ENCODE measurements at regions not wholly inside any gene's neighbourhood (a gene's known extent, or its start where the extent isn't known, plus 50 kb on each side); places are given as distances from the start of the nearest gene placed in this dataset.
A peak's percentile ranks its signal among the peaks of the same experiment; 100 is the strongest.
"Not testable (repeated sequence)": the region's sequence is repeated elsewhere in the genome, so short reads cannot be mapped to it uniquely, and the experiment has no call there.

- Histone ChIP-seq H3K4me3 (ENCODE audit: low read depth, low read length) (no peak overlapping the region), H3K4me1 (ENCODE audit: control insufficient read depth, insufficient read depth, low read length, poor library complexity, severe bottlenecking) (peaks cover 3% of the 10 kb centered on the region), H3K9me3 (ENCODE audit: control insufficient read depth in 2 of 2, low read length in 2 of 2) (no peaks in the 10 kb centered on the region), H3K36me3 (ENCODE audit: control insufficient read depth, insufficient read depth, low read length) (no peaks in the 10 kb centered on the region), H3K27ac (ENCODE audit: insufficient read depth, low read length, poor library complexity, severe bottlenecking) (no peak overlapping the region), H3K27me3 (ENCODE audit: control insufficient read depth, insufficient read depth, low read length) (no peaks in the 10 kb centered on the region)
- Mint-ChIP-seq H3K36me3 (no peaks in the 10 kb centered on the region), H3K4me1 (peaks cover 0 to 7% (median under 1%) of the 10 kb centered on the region in 4 donors), H3K9me3 (no peaks in the 10 kb centered on the region), H3K4me3 (peak overlapping the region in 1 of 4 donors; percentile 13), H3K27ac (no peak overlapping the region), H3K27me3 (no peaks in the 10 kb centered on the region)
- DNase-seq, result no peak
- ATAC-seq (ENCODE audit: low read depth in 2 of 2), result no peak
Measured at GRCh38 chr19:14328406-14328805, 52.8 kb upstream of the ADGRE5 start.

- not testable (repeated sequence) for H3K4me1 Mint-ChIP-seq
Measured at GRCh38 chr19:14327061-14327460, 54.2 kb upstream of the ADGRE5 start.

GRCh38 chr19:14325863-14326262 lies 55.4 kb upstream of the ADGRE5 start:
- H3K4me1 ChIP-seq (ENCODE audit: control insufficient read depth, insufficient read depth, low read length, poor library complexity, severe bottlenecking), result no peaks in the 10 kb centered on the region
- Mint-ChIP-seq H3K4me3 (no peak overlapping the region), H3K27ac (no peak overlapping the region), H3K27me3 (peaks cover 15% of the 10 kb centered on the region), H3K4me1 (no peaks in the 10 kb centered on the region), H3K36me3 (no peaks in the 10 kb centered on the region), H3K9me3 (no peaks in the 10 kb centered on the region)
- no peaks in the 10 kb centered on the region for H3K27me3 ChIP-seq (ENCODE audit: control insufficient read depth, insufficient read depth, low read length)
- H3K9me3 ChIP-seq (ENCODE audit: control insufficient read depth in 2 of 2, low read length in 2 of 2), result no peaks in the 10 kb centered on the region
- DNase-seq, result no peak
- ATAC-seq (ENCODE audit: low read depth in 2 of 2), result no peak
- no peak overlapping the region for H3K4me3 ChIP-seq (ENCODE audit: low read depth, low read length)
- no peaks in the 10 kb centered on the region for H3K36me3 ChIP-seq (ENCODE audit: control insufficient read depth, insufficient read depth, low read length)
- no peak overlapping the region for H3K27ac ChIP-seq (ENCODE audit: insufficient read depth, low read length, poor library complexity, severe bottlenecking)

More at GRCh38 chr19:14327061-14327460, 54.2 kb upstream of the ADGRE5 start:
- not testable (repeated sequence) for H3K4me3 Mint-ChIP-seq; H3K9me3 ChIP-seq (ENCODE audit: control insufficient read depth in 2 of 2, low read length in 2 of 2); H3K27me3 ChIP-seq (ENCODE audit: control insufficient read depth, insufficient read depth, low read length); H3K4me1 ChIP-seq (ENCODE audit: control insufficient read depth, insufficient read depth, low read length, poor library complexity, severe bottlenecking); H3K36me3 ChIP-seq (ENCODE audit: control insufficient read depth, insufficient read depth, low read length); H3K27ac ChIP-seq (ENCODE audit: insufficient read depth, low read length, poor library complexity, severe bottlenecking); DNase-seq; H3K27ac Mint-ChIP-seq; ATAC-seq (ENCODE audit: low read depth in 2 of 2); H3K4me3 ChIP-seq (ENCODE audit: low read depth, low read length); H3K27me3 Mint-ChIP-seq; H3K9me3 Mint-ChIP-seq; H3K36me3 Mint-ChIP-seq

- H3K4me1 Mint-ChIP-seq, result no peaks in the 10 kb centered on the region
- Histone ChIP-seq H3K4me3 (ENCODE audit: low read depth, low read length) (no peak overlapping the region), H3K27ac (ENCODE audit: insufficient read depth, low read length, poor library complexity, severe bottlenecking) (no peak overlapping the region), H3K36me3 (ENCODE audit: control insufficient read depth, insufficient read depth, low read length) (no peaks in the 10 kb centered on the region), H3K27me3 (ENCODE audit: control insufficient read depth, insufficient read depth, low read length) (no peaks in the 10 kb centered on the region), H3K4me1 (ENCODE audit: control insufficient read depth, insufficient read depth, low read length, poor library complexity, severe bottlenecking) (no peaks in the 10 kb centered on the region), H3K9me3 (ENCODE audit: control insufficient read depth in 2 of 2, low read length in 2 of 2) (no peaks in the 10 kb centered on the region)
- no peak for DNase-seq
- no peak for ATAC-seq (ENCODE audit: low read depth in 2 of 2)
- H3K36me3 Mint-ChIP-seq, result no peaks in the 10 kb centered on the region
- no peak overlapping the region for H3K4me3 Mint-ChIP-seq
- H3K9me3 Mint-ChIP-seq, result no peaks in the 10 kb centered on the region
- H3K27me3 Mint-ChIP-seq, result peaks cover 15% of the 10 kb centered on the region
- no peak overlapping the region for H3K27ac Mint-ChIP-seq
Measured at GRCh38 chr19:14325134-14325533, 56.1 kb upstream of the ADGRE5 start.

- Histone ChIP-seq H3K4me3 (ENCODE audit: low read depth, low read length) (no peak overlapping the region), H3K36me3 (ENCODE audit: control insufficient read depth, insufficient read depth, low read length) (no peaks in the 10 kb centered on the region), H3K9me3 (ENCODE audit: control insufficient read depth in 2 of 2, low read length in 2 of 2) (no peaks in the 10 kb centered on the region), H3K27ac (ENCODE audit: insufficient read depth, low read length, poor library complexity, severe bottlenecking) (no peak overlapping the region), H3K27me3 (ENCODE audit: control insufficient read depth, insufficient read depth, low read length) (no peaks in the 10 kb centered on the region), H3K4me1 (ENCODE audit: control insufficient read depth, insufficient read depth, low read length, poor library complexity, severe bottlenecking) (no peaks in the 10 kb centered on the region)
- Mint-ChIP-seq H3K36me3 (no peaks in the 10 kb centered on the region), H3K4me1 (no peaks in the 10 kb centered on the region), H3K27me3 (peaks cover 15% of the 10 kb centered on the region), H3K4me3 (peak overlapping the region in 1 of 4 donors; percentile 28), H3K9me3 (no peaks in the 10 kb centered on the region), H3K27ac (no peak overlapping the region)
- no peak for DNase-seq
- no peak for ATAC-seq (ENCODE audit: low read depth in 2 of 2)
Measured at GRCh38 chr19:14322889-14323463, 58.3 kb upstream of the ADGRE5 start.

GRCh38 chr19:14320253-14320652 lies 61.0 kb upstream of the ADGRE5 start:
- DNase-seq (no peak), ATAC-seq (ENCODE audit: low read depth in 2 of 2) (no peak)
- Mint-ChIP-seq H3K36me3 (no peaks in the 10 kb centered on the region), H3K27me3 (peaks cover 15% of the 10 kb centered on the region), H3K9me3 (no peaks in the 10 kb centered on the region), H3K4me3 (no peak overlapping the region), H3K27ac (no peak overlapping the region), H3K4me1 (no peaks in the 10 kb centered on the region)
- Histone ChIP-seq H3K9me3 (ENCODE audit: control insufficient read depth in 2 of 2, low read length in 2 of 2) (no peaks in the 10 kb centered on the region), H3K4me3 (ENCODE audit: low read depth, low read length) (no peak overlapping the region), H3K36me3 (ENCODE audit: control insufficient read depth, insufficient read depth, low read length) (no peaks in the 10 kb centered on the region), H3K27me3 (ENCODE audit: control insufficient read depth, insufficient read depth, low read length) (no peaks in the 10 kb centered on the region), H3K4me1 (ENCODE audit: control insufficient read depth, insufficient read depth, low read length, poor library complexity, severe bottlenecking) (no peaks in the 10 kb centered on the region), H3K27ac (ENCODE audit: insufficient read depth, low read length, poor library complexity, severe bottlenecking) (no peak overlapping the region)

- not testable (repeated sequence) for H3K27ac Mint-ChIP-seq, H3K4me1 Mint-ChIP-seq
- H3K27me3 Mint-ChIP-seq, result peaks cover 15% of the 10 kb centered on the region
Measured at GRCh38 chr19:14319720-14320119, 61.5 kb upstream of the ADGRE5 start.

GRCh38 chr19:14318873-14319272 lies 62.4 kb upstream of the ADGRE5 start:
- ATAC-seq (ENCODE audit: low read depth in 2 of 2) (no peak), DNase-seq (no peak)
- Mint-ChIP-seq H3K27me3 (peaks cover 15% of the 10 kb centered on the region), H3K4me3 (no peak overlapping the region), H3K9me3 (no peaks in the 10 kb centered on the region), H3K27ac (no peak overlapping the region), H3K4me1 (no peaks in the 10 kb centered on the region), H3K36me3 (no peaks in the 10 kb centered on the region)
- Histone ChIP-seq H3K27ac (ENCODE audit: insufficient read depth, low read length, poor library complexity, severe bottlenecking) (no peak overlapping the region), H3K9me3 (ENCODE audit: control insufficient read depth in 2 of 2, low read length in 2 of 2) (no peaks in the 10 kb centered on the region), H3K4me1 (ENCODE audit: control insufficient read depth, insufficient read depth, low read length, poor library complexity, severe bottlenecking) (no peaks in the 10 kb centered on the region), H3K4me3 (ENCODE audit: low read depth, low read length) (no peak overlapping the region), H3K27me3 (ENCODE audit: control insufficient read depth, insufficient read depth, low read length) (no peaks in the 10 kb centered on the region), H3K36me3 (ENCODE audit: control insufficient read depth, insufficient read depth, low read length) (no peaks in the 10 kb centered on the region)

More at GRCh38 chr19:14319720-14320119, 61.5 kb upstream of the ADGRE5 start:
- H3K27ac ChIP-seq (ENCODE audit: insufficient read depth, low read length, poor library complexity, severe bottlenecking); H3K4me1 ChIP-seq (ENCODE audit: control insufficient read depth, insufficient read depth, low read length, poor library complexity, severe bottlenecking); H3K9me3 Mint-ChIP-seq; H3K4me3 Mint-ChIP-seq; DNase-seq; H3K9me3 ChIP-seq (ENCODE audit: control insufficient read depth in 2 of 2, low read length in 2 of 2); H3K4me3 ChIP-seq (ENCODE audit: low read depth, low read length); ATAC-seq (ENCODE audit: low read depth in 2 of 2); H3K36me3 Mint-ChIP-seq; H3K27me3 ChIP-seq (ENCODE audit: control insufficient read depth, insufficient read depth, low read length); H3K36me3 ChIP-seq (ENCODE audit: control insufficient read depth, insufficient read depth, low read length): not testable (repeated sequence)
